Medulla oblongata (tissue), 1 donor: ENCODE measurements at regions not wholly inside any gene's neighbourhood (a gene's known extent, or its start where the extent isn't known, plus 50 kb on each side); places are given as distances from the start of the nearest gene placed in this dataset.
"Not testable (repeated sequence)": the region's sequence is repeated elsewhere in the genome, so short reads cannot be mapped to it uniquely, and the experiment has no call there.

Experiments
- DNase-seq: peaks from one replicate; pipeline ENCODE4 v3.0.0-alpha.2; 2015; ENCODE audit errors: extremely low spot score

DNA sequence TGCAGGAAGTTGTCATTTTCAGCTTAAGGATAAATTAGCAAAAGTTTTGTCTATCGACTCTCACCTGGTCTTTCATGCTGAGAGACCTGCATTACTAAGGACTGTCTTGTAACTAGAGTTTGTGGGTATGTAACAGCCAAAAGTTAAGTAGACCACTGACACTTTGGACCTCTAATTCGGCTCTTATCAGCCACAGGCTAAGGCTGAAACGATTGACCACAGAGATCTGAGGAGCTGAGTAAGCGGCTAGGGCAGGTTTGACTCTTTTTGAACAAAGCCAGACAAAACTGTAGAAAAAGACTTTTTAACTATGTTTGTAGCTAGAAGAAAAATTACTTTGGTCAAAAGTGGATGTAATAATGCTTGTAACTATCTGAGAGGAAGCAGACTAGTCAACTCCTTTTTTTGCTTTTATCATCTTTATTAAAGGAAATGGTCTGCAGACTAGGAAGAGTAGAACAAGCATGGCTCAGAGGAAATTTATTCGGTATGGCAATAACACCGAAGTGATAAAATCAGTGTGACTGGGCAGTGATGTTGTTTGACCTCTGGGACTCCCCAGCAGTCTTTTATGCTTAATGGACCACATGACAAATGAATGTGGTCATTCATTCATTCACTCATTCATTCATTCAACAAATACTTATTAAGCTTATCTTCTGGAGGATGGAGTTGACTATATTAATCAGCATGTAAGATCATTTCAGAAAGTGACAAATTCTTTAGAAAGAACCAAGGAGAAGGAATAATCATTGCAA is 725.0 kb upstream of the HS3ST5 start:
- DNase-seq, result no peak

DNA sequence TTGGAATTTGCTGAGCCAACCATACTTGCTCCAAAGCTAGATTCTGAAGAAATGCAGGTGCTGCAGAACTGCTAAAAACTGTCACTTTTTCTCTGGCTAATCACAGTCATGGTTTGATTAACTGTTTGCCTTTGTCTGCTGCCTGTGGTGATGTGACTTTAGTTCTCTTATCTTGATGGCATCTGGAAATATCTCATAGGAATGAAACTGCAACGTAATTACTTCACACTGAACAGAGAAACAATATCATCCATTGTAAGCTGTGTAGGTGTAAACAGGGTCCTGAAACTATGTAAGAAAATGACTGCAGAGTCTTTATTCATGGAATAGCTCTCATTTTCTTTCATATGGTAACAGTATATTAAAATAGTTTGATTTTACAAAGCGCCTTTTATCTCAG is 721.9 kb upstream of the HS3ST5 start:
- no peak for DNase-seq

DNA sequence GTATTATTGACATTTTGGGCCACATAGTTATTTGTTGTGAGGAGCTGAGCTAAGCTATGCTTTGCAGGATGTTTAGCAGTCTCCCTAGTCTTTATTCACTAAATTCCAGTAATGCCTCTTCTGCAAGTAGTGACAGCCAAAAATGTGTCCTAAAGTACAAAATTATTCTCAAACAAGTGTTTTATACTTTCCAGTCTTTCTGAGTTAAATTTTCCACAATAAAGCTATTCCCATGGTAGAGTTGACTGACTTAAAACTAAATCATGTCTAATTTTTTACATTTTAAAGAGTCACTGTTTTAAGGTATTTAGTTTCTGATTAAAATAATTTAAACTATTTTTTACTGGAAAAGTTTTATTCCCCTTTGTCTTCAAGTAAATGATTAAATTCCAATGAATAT is 717.8 kb upstream of the HS3ST5 start:
- DNase-seq, result no peak

DNA sequence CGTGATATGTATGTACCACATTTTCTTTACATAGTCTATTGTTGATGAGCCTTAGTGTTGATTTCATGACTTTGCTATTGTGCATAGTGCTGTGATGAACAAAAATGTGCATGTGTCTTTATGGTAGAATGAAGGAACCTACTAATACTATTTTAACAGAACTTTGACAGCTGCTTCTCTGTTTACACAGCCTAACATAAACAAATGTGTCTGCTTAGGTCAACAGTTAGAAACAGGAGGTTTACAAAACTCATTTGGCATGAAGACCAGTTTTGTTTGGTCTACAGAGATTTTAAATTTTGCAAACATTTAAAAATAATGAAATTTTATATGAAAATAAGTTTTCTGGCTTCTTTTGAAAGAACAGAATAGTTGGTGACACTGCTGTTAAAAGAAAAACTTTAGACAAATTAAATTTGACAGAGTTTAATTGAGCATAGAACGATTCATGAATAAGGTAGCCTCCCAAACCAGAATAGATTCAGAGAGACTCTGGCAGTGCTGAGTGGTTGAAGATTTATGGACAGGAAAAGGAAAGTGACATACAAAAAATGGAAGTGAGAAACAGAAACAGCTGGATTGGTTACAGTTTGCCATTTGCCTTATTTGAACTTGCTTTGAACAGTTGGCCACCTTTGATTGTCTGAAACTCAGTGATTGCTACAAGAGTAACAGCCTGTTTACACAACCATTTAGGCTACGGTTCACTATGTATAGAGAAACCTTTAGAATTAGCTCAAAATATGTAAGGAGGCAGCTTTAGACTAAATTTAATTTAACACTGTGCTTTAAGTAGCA is 715.8 kb upstream of the HS3ST5 start:
- no peak for DNase-seq

DNA sequence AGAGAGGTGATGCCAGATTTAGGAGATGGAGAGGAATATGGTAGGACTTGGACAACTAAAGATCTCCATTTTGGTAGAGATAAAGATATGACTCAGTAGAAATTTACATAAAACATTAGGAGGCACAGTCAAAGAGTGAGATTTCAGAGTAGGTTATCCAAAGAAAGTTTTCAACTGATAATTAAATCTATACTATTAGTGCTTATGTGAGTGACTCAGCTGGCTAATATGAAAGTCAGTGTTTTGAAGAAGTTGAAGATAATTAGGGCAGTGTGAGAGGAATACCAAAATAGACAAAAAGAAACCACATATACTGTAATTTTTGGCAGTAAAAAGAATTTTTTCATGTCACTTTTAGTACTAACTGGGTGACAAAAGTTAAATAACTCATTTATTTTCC is 712.8 kb upstream of the HS3ST5 start:
- DNase-seq, result no peak

DNA sequence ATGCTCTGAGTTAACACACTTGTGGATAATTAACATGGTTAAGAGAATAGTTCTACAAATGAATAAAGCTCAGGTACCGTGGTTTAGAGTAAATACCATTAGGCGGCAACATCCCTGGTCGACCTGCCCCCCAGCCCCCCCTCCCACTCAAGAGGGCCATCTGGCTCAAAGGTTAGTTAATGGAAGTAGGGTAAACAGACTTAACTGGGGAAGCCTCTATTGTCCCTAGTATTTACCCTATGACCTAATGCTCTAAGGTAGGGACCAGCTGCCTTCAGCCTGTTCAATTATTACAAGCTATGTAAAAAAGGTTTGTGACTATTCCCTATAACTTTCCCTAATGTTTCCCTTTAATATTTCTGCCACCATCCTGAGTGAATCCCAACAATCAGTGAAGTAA is 711.4 kb upstream of the HS3ST5 start:
- not testable (repeated sequence) for DNase-seq

DNA sequence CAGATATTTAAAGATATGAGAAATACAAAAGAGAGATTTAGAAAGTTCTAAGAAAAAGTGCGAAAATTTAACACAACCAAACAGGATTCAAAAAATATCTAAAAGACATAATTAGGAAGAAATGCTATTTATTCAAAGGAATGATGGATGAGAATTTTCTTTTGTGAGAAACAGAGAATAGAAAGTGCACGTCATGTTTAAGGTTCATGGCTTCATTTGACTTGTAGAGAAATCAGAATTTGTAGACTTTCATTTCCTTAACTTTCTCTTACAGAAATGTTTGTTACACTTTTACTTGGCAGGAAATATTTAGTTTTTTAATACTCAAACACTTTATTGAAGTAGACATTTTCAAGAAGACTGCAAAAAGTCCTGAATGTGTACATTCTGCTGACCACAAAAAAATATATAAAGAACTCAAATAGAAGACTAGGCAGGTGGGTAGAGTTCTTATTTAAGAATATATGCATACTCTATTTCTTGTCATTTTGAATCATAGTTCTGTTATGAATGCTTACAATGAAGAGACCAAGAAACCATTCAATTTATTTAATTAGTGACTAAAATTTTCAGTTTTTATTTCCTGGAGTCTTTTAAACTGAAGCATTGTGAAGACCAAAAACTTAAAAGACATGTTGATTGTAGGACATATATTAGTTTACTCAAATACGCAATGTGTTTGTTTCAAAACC is 710.5 kb upstream of the HS3ST5 start:
- no peak for DNase-seq

DNA sequence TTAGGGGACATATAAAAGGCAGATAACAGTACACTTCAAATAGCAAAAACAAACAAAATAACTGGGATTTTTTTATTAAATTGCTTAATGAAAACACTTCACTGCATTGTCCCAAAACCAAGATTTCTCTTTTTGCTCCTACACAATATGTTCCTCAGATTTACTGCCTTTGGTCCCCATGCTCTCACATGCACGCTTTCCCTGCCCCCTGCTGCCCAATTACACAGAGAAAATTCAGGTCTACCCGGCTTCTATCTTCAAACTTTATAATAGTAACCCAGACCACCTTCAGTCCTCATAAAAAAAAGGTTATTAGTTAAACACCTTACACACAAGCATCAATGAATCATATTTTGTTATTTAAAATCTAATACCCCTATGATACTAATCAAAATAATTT is 673.8 kb upstream of the HS3ST5 start:
- no peak for DNase-seq

DNA sequence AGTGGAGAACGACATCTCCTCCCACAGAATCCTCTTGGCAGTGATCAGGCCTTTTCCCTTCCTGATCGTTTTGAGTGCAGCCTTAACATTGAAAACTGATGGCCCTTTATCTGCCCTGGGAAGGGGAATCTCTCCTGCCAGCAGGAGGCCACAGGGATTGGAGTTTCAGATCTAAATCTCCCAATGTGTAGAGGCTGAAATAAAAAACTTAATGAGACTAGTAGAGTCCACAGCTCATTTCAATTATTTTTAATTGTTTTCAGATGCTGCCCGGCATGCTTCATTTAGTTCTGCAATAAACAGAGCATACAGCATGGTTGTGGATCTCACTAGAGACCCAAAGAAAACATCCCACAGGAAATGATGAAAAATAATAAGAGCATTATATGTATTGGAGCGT is 662.2 kb upstream of the HS3ST5 start:
- DNase-seq, result peak; percentile 6

DNA sequence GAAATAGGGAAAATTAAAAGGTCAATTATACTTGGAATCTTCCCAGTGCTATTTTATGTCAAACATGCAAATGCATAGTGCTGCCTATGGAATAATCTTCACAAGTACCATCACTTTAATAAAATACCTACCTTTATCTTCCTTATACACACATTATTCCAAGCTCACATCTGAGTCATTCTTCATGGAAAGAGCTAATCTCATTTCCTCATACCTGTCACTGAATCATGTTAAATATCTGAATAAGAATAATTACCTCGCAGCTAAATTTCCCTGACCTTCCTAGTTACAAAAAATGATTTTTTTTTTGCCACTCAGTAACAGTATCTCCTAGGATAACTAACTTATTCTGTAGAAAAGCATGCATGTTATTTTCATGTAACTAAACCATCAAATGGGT is 661.4 kb upstream of the HS3ST5 start:
- DNase-seq, result no peak

DNA sequence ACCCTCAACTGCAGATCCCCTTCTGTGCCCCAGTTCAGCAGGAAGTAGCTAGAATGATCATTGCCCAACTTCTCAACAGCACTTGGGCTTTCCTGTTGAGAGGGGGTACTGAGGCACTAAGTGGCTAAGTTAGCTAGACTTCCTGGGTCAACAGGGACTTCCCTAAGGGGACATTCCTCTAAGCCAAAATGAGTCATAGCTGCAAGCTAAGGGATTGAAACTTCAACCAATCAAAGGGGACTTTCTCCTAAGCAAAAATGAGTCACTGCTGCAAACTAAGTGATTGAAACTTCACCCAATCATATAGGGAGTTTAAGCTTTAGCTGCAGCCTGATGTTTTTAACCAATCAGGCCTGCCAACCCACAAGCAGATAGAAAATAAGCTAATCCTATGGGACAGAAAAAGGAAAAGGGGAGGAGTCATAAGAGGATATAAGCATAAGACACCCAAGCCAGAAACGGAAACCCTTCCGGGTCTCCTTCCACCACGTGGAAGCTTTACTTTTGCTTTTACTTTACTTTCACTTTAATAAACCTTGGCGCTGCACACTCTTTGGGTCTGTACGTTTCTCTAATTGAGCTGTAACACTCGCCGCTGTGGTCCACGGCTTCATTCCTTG is 659.0 kb upstream of the HS3ST5 start:
- no peak for DNase-seq

DNA sequence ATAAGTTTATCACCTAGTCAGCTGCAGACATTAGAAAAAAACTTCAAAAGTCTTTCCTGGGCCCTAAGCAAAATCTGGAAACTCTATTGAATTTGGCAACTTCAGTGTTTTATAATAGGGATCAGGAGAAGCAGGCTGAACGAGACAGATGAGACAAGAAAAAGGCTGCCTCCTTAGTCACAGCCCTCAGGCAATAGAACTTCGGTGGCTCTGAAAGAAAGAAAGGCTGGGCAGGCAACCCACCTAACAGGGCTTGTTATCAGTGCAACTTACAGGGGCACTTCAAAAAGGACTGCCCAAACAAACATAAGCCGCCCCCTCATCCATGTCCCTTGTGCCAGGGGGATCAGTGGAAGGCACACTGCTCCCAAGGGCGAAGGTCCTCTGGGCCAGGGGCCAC is 657.9 kb upstream of the HS3ST5 start:
- no peak for DNase-seq

DNA sequence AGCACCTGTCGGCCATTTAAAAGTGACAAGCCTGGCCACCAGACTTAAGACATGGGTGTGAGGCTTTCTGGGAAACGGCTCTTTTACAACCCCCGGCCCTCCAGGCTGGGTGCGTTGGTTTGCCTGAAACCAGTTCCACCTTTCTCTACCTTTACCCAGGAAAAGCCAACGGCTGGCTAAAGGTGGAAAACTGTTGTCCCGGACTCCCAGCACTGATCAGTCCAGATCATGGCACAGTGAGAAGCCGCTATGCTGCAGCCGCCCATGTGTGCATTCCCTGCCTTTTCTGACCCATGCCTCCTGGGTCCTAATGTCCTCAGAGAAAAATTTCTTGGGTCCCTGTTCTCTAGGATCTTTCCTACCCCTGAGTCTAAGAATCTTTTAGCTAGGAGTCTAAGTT is 655.7 kb upstream of the HS3ST5 start:
- DNase-seq, result no peak

DNA sequence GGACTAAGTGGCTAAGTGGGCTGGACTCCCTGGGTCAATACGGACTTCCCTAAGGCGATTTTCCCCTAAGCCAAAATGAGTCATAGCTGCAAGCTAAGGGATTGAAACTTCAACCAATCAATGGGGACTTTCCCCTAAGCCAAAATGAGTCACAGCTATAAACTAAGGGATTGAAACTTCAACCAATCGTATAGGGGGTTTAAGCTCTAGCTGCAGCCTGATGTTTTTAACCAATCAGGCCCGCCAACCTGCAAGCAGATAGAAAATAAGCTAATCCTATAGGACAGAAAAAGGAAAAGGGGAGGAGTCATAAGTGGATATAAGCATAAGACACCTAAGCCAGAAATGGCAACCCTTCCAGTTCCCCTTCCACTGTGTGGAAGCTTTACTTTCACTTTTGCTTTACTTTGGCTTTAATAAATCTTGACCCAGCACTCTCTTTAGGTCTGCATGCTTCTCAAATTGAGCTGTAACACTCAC is 655.0 kb upstream of the HS3ST5 start:
- no peak for DNase-seq

DNA sequence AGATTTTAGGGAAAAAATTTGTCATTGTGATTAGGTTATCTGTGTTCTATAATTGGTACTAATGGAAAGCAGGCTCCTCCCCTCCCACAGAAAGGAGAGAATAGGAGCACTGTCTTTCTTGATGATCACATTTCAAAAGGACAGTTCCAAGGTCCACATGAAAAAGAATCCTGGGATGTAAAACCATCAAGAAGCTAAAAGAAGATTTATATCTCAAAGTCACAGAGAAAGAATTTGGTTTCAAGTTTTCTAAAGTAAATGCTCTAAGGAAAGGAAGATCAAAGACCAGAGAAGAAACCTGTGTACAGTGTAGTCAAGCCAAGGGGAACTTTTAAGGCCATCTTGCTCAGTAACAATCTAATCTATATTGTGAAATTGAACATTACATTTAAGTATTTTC is 652.7 kb upstream of the HS3ST5 start:
- DNase-seq, result no peak

DNA sequence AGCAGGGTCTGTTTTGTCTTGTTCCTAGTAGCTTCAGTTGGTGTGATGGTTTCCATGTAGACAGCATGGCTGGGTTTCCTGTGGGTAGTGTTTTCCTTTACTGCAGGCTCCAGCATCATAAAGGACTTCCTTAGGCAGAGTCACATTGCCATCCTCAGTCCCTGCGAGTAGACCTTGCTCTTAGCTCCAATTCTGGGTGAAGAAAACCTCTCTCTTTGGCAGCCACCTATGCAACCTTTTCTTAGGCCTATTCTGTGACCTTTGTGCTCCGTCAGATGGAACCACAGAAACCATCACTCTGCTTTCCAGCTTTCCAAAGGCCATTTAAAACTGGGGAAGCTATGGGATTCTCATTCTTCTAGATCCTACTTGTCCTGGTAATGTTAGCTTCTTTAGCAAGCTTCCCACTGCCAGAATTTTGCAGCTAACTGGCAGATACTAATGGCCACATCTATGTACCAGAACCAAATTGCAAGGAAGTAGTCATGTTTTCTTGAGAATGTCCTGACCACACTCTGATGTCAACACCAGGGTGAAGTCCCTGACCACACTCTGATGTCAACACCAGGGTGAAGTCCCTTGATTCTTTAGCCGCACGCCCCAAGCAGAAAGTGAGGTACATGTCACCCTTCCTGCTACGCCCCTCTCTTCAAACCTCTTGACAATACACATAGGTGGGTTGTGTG is 646.6 kb upstream of the HS3ST5 start:
- DNase-seq, result no peak

DNA sequence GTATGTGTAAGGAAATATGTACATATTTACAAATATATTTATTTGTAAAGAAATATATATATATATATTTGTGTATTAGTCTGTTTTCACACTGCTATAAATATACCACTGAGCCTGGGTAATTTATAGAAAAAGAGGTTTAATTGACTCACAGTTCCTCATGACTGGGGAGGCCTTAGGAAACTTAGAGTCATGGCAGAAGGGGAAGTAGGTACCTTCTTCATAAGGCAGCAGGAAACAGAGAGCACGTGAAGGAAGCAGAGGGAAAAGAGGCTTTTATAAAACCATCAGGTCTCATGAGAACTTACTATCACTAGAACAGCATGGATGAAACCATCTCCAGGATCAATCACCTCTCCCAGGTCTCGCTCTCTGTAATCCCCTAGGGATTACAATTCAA is 644.5 kb upstream of the HS3ST5 start:
- no peak for DNase-seq

DNA sequence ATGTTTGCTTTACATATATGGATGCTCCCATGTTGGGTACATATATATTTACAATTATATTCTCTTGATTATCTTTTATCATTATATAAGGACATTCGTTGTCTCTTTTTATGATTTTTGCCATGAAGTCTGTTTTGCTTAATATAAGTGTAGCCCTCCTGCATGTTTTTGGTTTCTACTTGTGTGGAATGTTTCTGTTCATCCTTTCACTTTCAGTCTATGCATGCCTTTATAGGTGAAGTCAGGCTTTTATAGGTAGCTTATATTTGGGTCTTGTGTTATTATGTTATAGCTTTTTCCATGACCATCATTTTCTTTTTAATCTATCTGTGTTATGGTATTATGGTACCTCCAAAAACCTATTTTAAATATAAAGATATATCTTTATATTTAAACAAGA is 612.5 kb upstream of the HS3ST5 start:
- DNase-seq, result no peak

DNA sequence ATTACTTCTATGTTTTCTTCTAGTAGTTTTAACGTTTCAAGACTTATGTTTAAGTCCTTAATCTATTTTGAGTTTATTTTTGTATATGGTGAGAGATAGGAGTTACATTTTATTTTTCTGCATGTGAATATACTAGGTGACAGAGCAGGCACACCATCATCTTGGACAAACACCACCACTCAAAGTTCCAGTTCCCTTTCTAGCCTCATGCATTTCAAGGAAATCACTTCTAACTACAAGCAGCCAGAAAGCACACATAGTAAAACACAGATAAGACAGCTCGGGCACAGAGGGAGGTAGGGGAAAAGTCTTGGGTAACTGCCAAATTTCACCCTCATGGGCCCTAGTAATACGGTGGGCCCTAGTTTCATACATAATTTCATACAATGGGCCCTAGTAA is 609.4 kb upstream of the HS3ST5 start:
- DNase-seq, result no peak

DNA sequence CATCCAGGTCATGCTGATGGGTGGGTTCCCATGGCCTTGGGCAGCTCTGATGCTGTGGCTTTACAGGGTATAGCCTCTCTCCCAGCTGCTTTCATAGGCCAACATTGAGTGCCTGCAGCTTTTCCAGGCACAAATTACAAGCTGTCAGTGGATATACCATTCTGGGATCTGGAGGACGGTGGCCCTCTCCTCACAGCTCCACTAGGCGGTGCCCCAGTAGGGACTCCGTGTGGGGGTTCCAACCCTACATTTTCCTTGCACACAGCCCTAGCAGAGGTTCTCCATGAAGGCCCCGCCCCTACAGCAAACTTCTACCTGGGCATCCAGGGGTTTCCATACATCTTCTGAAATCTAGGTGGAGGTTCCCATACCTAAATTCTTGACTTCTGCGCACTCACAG is 602.6 kb upstream of the HS3ST5 start:
- no peak for DNase-seq

DNA sequence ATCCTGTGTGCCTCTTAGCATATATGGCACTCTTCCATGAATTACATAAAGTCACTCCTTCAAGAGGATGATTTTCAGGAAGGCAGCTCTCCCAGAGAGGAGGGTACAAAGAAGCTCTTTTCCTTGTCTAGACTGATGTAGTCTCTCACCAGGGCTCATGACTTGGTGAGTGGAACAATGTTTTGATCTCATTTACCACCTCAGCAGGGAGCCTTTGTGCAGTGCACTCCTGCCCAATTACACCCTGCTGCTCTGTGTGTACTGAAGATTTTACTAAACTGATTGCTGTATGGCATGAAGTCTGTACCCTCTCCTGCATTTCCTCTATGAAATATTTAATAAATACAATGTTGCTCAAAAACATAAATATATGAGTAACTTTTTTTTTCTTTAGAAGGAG is 598.3 kb upstream of the HS3ST5 start:
- peak; percentile 12 for DNase-seq

DNA sequence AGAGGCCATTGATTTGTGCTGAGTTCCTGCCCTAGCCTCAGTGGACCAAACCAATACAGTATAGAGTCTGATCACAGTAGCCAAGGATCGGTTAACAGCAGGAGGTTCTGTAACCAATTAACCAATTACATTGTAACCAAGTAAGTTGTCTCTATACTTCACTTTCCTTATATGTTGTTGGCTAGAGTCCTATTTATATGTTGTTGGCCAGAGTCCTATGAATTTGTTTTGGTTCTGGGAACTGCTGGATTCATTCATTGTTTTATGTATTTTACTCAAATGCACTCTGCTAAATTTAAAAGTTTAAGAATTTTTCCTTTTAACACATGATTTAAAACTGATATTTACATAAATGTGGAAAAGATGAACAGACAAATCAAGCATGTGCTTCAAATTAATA is 597.4 kb upstream of the HS3ST5 start:
- DNase-seq, result no peak
